Lower leg skin (tissue), 3 donors: ENCODE measurements at regions not wholly inside any gene's neighbourhood (a gene's known extent, or its start where the extent isn't known, plus 50 kb on each side); places are given as distances from the start of the nearest gene placed in this dataset.

Source experiments
- CTCF ChIP-seq, 3 donors: fragments of 450-650 bp; IDR thresholded peaks; one replicate each; pipeline ENCODE4 v1.5.1; 2016; ENCODE audit warnings: antibody characterized with exemption in 3 of 3, mild to moderate bottlenecking in 3 of 3, moderate library complexity in 2 of 3
- POLR2A ChIP-seq, 2 donors: fragments of 450-650 bp; IDR thresholded peaks; one replicate each; pipeline ENCODE4 v1.6.1; 2016 to 2017; ENCODE audit warnings: antibody characterized with exemption in 2 of 2, mild to moderate bottlenecking in 1 of 2, moderate library complexity in 1 of 2

GRCh38 chr15:95624100-95624499 is 706.4 kb upstream of the NR2F2 start:
- no peak for TF ChIP-seq POLR2A (IDR thresholded peaks at IDR 0.05)
- no peak for TF ChIP-seq CTCF (IDR thresholded peaks at IDR 0.05)
